22Rv1 (cell line): ENCODE measurements at regions not wholly inside any gene's neighbourhood (a gene's known extent, or its start where the extent isn't known, plus 50 kb on each side); places are given as distances from the start of the nearest gene placed in this dataset.

Experiments
- H3K27ac ChIP-seq: fragments of 450-650 bp; 2 replicates; pipeline ENCODE4 v1.5.1; 2017
- ZFX ChIP-seq: fragments of 450-650 bp; IDR thresholded peaks from 2 replicates; pipeline ENCODE4 v1.6.1; 2017; ENCODE audit warnings: antibody characterized with exemption, borderline replicate concordance
- TF ChIP-seq, protein P1 (sequence below): fragments of 450-650 bp; IDR thresholded peaks from 2 replicates; pipeline ENCODE4 v1.5.1; 2017; ENCODE audit warnings: mild to moderate bottlenecking

DNA sequence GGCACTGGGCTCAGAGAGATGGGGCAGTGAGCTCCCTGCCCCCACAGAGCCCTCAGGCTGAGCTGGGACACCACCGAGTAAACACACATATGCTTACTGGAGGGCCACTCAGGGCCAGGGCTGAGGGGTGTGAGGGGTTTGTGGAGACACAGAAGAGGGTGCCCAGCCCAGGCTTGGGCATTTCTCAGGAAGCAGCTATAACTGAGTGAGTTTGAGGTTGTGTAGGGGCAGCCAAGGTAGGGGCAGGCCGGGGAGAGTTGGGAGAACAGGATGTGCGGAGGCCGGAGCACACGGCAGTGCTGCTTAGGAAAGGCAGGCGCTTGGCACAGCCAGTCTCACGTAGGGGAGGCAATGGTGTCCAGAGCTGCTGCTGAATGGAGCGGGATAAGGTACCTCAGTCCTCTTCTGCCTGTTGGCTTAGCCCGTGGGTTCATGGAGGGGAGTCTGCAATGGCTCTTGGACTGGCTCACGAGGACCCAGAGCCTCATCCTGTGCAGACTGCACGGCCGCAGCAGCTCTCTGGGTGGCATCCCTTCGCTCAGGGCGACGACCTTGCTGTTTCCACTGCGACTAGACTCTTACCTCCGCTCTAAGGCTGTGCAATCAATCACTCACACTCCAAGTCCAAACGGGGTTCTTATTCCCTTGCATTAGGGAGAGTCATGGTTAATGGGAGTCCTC lies 466.1 kb upstream of the HS6ST1 start:
- H3K27ac ChIP-seq: no peak overlapping the region
- TF ChIP-seq, protein P1, sequence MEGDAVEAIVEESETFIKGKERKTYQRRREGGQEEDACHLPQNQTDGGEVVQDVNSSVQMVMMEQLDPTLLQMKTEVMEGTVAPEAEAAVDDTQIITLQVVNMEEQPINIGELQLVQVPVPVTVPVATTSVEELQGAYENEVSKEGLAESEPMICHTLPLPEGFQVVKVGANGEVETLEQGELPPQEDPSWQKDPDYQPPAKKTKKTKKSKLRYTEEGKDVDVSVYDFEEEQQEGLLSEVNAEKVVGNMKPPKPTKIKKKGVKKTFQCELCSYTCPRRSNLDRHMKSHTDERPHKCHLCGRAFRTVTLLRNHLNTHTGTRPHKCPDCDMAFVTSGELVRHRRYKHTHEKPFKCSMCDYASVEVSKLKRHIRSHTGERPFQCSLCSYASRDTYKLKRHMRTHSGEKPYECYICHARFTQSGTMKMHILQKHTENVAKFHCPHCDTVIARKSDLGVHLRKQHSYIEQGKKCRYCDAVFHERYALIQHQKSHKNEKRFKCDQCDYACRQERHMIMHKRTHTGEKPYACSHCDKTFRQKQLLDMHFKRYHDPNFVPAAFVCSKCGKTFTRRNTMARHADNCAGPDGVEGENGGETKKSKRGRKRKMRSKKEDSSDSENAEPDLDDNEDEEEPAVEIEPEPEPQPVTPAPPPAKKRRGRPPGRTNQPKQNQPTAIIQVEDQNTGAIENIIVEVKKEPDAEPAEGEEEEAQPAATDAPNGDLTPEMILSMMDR: no peak
- no peak for TF ChIP-seq ZFX

DNA sequence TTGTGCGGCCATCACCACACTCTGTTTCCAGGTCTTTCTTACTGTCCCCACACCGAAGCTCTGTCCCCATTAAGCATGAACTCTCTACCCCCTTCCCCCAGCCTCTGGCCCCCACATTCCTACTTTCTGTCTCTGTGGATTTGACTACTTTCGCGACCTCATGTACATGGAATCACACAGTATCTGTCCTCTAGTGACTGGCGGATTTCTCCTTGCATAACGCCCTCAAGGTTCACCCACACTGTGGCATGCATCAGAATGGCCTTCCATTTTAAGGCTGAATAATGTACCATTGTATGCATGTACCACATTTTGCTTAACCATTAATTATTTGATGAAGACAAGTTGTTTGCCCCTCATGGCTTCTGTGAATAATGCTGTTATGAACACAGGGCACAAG lies 467.6 kb upstream of the HS6ST1 start:
- TF ChIP-seq, protein P1: no peak
- TF ChIP-seq ZFX: no peak
- no peak overlapping the region for H3K27ac ChIP-seq

DNA sequence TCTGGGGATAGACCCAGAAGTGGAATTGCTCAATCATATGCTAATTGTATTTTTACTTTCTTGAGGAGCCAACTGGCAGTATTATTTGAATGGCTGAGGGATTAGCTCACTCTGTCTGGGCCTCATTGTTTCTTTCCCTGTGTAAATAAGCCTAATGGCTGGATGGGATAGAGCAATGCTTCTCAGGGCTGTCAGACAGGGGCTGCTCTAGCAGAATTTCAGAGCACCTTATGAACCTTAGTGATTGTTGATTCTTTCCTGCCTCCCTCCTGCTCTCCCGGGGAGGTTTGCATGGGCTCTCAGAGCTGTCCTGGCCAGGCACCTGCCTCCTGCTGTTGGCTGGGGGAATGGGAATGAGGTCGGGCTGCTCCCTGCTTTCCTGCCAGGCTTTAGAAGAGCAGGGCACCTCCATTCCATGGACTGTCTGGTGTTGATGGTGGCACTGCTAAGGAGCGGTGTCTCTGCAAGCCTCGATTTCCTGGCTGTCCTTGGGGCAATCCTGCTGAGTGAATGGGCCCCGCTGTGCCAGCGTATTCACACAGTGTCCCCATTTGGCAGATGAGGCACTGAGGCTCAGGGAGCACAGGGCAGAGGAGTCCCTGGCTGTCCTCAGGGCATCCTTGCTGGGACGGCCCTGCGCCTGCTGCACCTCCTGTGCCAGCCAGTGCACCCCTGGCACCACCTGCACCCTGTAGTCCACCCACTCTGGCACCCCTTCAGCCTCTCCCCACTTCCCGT lies 468.2 kb upstream of the HS6ST1 start:
- H3K27ac ChIP-seq: no peak overlapping the region
- TF ChIP-seq, protein P1: no peak
- TF ChIP-seq ZFX: no peak

DNA sequence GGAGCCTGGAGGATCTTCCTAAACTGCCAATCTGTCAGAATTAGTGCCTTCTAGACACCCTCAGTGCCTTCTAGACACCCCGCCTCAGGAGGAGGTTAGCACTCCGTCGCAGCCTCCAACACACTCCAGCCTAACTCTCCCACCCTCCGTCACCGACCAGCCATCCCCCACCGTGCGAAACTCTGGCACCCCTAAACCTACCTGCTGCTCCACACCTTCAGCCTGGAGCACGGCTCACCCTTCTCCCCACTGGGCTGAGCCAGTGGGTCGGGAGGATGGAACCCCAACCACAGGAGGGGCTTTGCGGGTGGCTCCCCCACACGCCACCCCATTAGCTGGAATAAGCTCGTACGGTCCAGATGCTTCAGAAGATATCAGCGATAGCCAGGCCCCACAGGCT lies 468.9 kb upstream of the HS6ST1 start:
- H3K27ac ChIP-seq: no peak overlapping the region
- TF ChIP-seq, protein P1: no peak
- no peak for TF ChIP-seq ZFX

DNA sequence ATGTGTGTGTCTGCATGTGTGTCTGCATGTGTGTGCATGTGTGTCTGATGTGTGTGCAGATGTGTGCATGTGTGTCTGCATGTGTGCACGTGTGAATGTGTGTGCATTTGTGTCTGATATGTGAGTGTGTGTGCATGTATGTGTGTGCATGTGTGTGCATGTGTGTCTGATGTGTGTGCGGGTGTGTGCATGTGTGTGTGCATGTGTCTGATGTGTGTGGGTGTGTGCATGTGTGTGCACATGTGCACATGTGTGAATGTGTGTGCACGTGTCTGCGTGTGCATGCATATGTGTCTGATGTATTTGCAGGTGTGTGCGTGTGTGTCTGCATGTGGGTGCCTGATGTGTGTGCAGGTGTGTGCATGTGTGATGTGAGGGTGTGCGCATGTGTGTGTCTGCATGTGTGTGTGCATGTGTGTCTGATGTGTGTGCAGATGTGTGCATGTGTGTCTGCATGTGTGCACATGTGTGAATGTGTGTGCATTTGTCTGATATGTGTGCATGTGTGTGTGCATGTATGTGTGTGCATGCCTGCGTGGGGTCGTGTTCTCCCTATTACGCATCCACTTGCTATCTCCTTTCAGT lies 470.1 kb upstream of the HS6ST1 start:
- H3K27ac ChIP-seq: no peak overlapping the region
- TF ChIP-seq, protein P1: no peak
- no peak for TF ChIP-seq ZFX

DNA sequence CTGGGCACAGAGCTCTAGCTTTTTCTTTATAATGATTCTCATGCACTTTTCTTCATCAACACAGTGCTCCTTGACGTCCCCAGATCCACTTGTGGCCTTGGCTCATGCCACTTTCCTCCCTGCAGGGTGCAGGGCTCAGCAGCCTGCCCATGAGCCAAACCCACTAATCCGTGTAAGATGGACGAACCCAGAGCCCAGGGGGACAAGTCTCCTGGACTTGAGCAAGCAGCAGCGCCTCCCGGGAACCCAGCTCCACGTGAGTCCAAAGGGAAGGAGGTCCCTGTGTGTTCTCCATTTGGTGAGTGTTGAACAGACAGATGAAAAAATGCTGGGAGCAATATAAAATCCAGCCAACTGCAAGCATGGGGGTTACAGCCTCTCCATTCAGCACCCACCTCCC lies 470.6 kb upstream of the HS6ST1 start:
- no peak for TF ChIP-seq ZFX
- TF ChIP-seq, protein P1: no peak
- no peak overlapping the region for H3K27ac ChIP-seq
